H1 (cell line): ENCODE measurements at regions not wholly inside any gene's neighbourhood (a gene's known extent, or its start where the extent isn't known, plus 50 kb on each side); places are given as distances from the start of the nearest gene placed in this dataset.

Experiments used
- CTCF ChIA-PET: fragments of 300-600 bp; sonication (Branson Sonifier 250); formaldehyde crosslinking; loops from one replicate; lab custom pipeline; 2021; ENCODE audit not compliant: partially characterized antibody; lab: Charles Lee
- POLR2A ChIA-PET: fragments of 300-600 bp; sonication (Branson Sonifier 250); formaldehyde crosslinking; loops from one replicate; lab custom pipeline; 2021; ENCODE audit warnings: inconsistent platforms; ENCODE audit not compliant: partially characterized antibody; lab: Charles Lee
- DNase-seq, 2 experiments: peaks; one replicate each; pipeline versions ENCODE4 v3.0.0 to v3.0.0-alpha.2; 2010 to 2022; ENCODE audit warnings: low spot score in 2 of 2, low read depth in 1 of 2, mixed read lengths in 1 of 2
- FAIRE-seq: peaks from 2 replicates; lab custom pipeline; 2011; peaks lifted over from hg19 to GRCh38; lab: Jason Lieb, UNC
- H2AFZ ChIP-seq: 2 replicates; pipeline ENCODE4 v1.8.1; 2012; ENCODE audit warnings: low read length, inconsistent platforms
- H2AK5ac ChIP-seq: 2 replicates; pipeline ENCODE4 v1.6.1; 2013; ENCODE audit warnings: low read depth, low read length
- H2BK120ac ChIP-seq: replicated peaks from 2 replicates; pipeline ENCODE3; 2013; ENCODE audit warnings: low read depth, low read length, inconsistent platforms
- H2BK12ac ChIP-seq: 2 replicates; pipeline ENCODE4 v1.6.1; 2013; ENCODE audit warnings: low read depth, low read length
- H2BK15ac ChIP-seq: 2 replicates; pipeline ENCODE4 v1.6.1; 2013; ENCODE audit warnings: low read length
- H2BK20ac ChIP-seq: 2 replicates; pipeline ENCODE4 v1.6.1; 2013; ENCODE audit warnings: low read length
- H2BK5ac ChIP-seq: 2 replicates; pipeline ENCODE4 v1.6.1; 2013; ENCODE audit warnings: low read depth, low read length
- H3K14ac ChIP-seq: 2 replicates; pipeline ENCODE4 v1.6.1; 2013; ENCODE audit warnings: inconsistent platforms; ENCODE audit not compliant: insufficient read length
- H3K18ac ChIP-seq: 2 replicates; pipeline ENCODE4 v1.6.1; 2013; ENCODE audit warnings: low read length; ENCODE audit errors: extremely low read depth
- H3K23ac ChIP-seq: 2 replicates; pipeline ENCODE4 v1.6.1; 2013; ENCODE audit warnings: inconsistent platforms; ENCODE audit not compliant: insufficient read length
- H3K23me2 ChIP-seq: 2 replicates; pipeline ENCODE4 v1.6.1; 2013; ENCODE audit warnings: low read depth, low read length
- H3K27ac ChIP-seq: 2 replicates; pipeline ENCODE4 v1.6.1; 2011; ENCODE audit warnings: low read depth, low read length, inconsistent platforms
- H3K27me3 ChIP-seq, 4 experiments: replicated peaks in 1 of 4; 1 replicate in 1 of 4; 2 replicates in 3 of 4; pipeline versions ENCODE4 v1.6.1 to v1.8.1; 2011 to 2013; ENCODE audit warnings: low read length in 3 of 4, mild to moderate bottlenecking in 3 of 4, inconsistent platforms in 2 of 4, mixed read lengths in 2 of 4, moderate library complexity in 1 of 4; ENCODE audit not compliant: control insufficient read depth in 3 of 4, insufficient read depth in 3 of 4; ENCODE audit errors: extremely low read depth in 1 of 4
- H3K36me3 ChIP-seq, 4 experiments: 2 replicates each; pipeline versions ENCODE4 v1.6.1 to v1.8.1; 2011 to 2013; ENCODE audit warnings: mild to moderate bottlenecking in 4 of 4, low read length in 3 of 4, moderate library complexity in 2 of 4, control low read depth in 1 of 4, inconsistent platforms in 1 of 4; ENCODE audit not compliant: insufficient read depth in 4 of 4, control insufficient read depth in 2 of 4
- H3K4ac ChIP-seq: replicated peaks from 2 replicates; pipeline ENCODE3; 2013; ENCODE audit warnings: low read length, low read depth, mixed read lengths, inconsistent platforms; ENCODE audit not compliant: insufficient read length
- H3K4me1 ChIP-seq, 4 experiments: replicated peaks in 1 of 4; 1 replicate in 1 of 4; 2 replicates in 3 of 4; pipeline versions ENCODE4 v1.6.1 to v1.8.1; 2011 to 2013; ENCODE audit warnings: low read length in 3 of 4, inconsistent platforms in 2 of 4, mixed read lengths in 1 of 4; ENCODE audit not compliant: insufficient read depth in 4 of 4, control insufficient read depth in 3 of 4
- H3K4me2 ChIP-seq, 2 experiments: 2 replicates each; pipeline versions ENCODE4 v1.6.1 to v1.8.1; 2011 to 2013; ENCODE audit warnings: low read depth in 2 of 2, low read length in 2 of 2, control low read depth in 1 of 2, inconsistent platforms in 1 of 2, mild to moderate bottlenecking in 1 of 2; ENCODE audit not compliant: insufficient read depth in 1 of 2
- H3K4me3 ChIP-seq, 4 experiments: fragments of 200-600, 300-600 bp in 1 of 4; sonication (generic), shearing (Covaris generic), sonication (Bioruptor Twin) in 1 of 4; 2 replicates each; pipeline versions ENCODE4 v1.5.1 to v1.8.1; 2011 to 2016; ENCODE audit warnings: low read length in 4 of 4, low read depth in 3 of 4, control low read depth in 2 of 4, inconsistent platforms in 2 of 4, mild to moderate bottlenecking in 2 of 4, mixed read lengths in 1 of 4, moderate library complexity in 1 of 4; ENCODE audit not compliant: insufficient read depth in 2 of 4; ENCODE audit errors: extremely low read depth in 1 of 4
- H3K56ac ChIP-seq: replicated peaks from 2 replicates; pipeline ENCODE3; 2013; ENCODE audit warnings: low read depth, mild to moderate bottlenecking, mixed read lengths, low read length, inconsistent platforms; ENCODE audit not compliant: insufficient read length
- H3K79me1 ChIP-seq: 2 replicates; pipeline ENCODE4 v1.6.1; 2013; ENCODE audit warnings: low read depth, low read length, control low read depth
- H3K79me2 ChIP-seq, 2 experiments: 2 replicates each; pipeline versions ENCODE4 v1.6.1 to v1.8.1; 2012 to 2013; ENCODE audit warnings: low read length in 2 of 2, mild to moderate bottlenecking in 2 of 2, inconsistent platforms in 1 of 2; ENCODE audit not compliant: insufficient read depth in 2 of 2, control insufficient read depth in 1 of 2
- H3K9ac ChIP-seq, 4 experiments: replicated peaks in 1 of 4; 1 replicate in 1 of 4; 2 replicates in 3 of 4; pipeline versions ENCODE4 v1.6.1 to v1.8.1; 2011 to 2013; ENCODE audit warnings: low read depth in 3 of 4, low read length in 3 of 4, control low read depth in 2 of 4, mild to moderate bottlenecking in 2 of 4, moderate library complexity in 2 of 4, inconsistent platforms in 1 of 4; ENCODE audit errors: extremely low read depth in 1 of 4
- H3K9me3 ChIP-seq, 2 experiments: 2 replicates each; pipeline versions ENCODE4 v1.6.1 to v1.8.1; 2012 to 2013; ENCODE audit warnings: mild to moderate bottlenecking in 2 of 2, moderate library complexity in 2 of 2, control low read depth in 1 of 2, inconsistent platforms in 1 of 2, low read depth in 1 of 2, low read length in 1 of 2, mixed read lengths in 1 of 2; ENCODE audit not compliant: insufficient read depth in 2 of 2
- H4K20me1 ChIP-seq, 2 experiments: replicated peaks in 1 of 2; 2 replicates each; pipeline versions ENCODE3 to v1.8.1; 2011 to 2013; ENCODE audit warnings: inconsistent platforms in 2 of 2, low read length in 2 of 2, mild to moderate bottlenecking in 1 of 2; ENCODE audit not compliant: insufficient read depth in 2 of 2, control insufficient read depth in 1 of 2
- H4K5ac ChIP-seq: 2 replicates; pipeline ENCODE4 v1.6.1; 2013; ENCODE audit warnings: low read length, low read depth, mixed read lengths, inconsistent platforms; ENCODE audit not compliant: insufficient read length
- H4K8ac ChIP-seq: 2 replicates; pipeline ENCODE4 v1.8.0; 2013; ENCODE audit warnings: mild to moderate bottlenecking, moderate library complexity, low read length, inconsistent platforms; ENCODE audit not compliant: insufficient read depth; ENCODE audit errors: extremely low read depth
- H4K91ac ChIP-seq: replicated peaks from 2 replicates; pipeline ENCODE3; 2013; ENCODE audit warnings: low read length, mixed read lengths, inconsistent platforms; ENCODE audit not compliant: insufficient read length
- BCL11A ChIP-seq, 2 experiments: IDR thresholded peaks; one replicate each; pipeline ENCODE4 v1.6.1; 2011; ENCODE audit warnings: low read depth in 2 of 2, low read length in 2 of 2, mild to moderate bottlenecking in 2 of 2
- CREB1 ChIP-seq: IDR thresholded peaks from 2 replicates; pipeline ENCODE4 v1.6.1; 2012; ENCODE audit warnings: inconsistent platforms
- CTBP2 ChIP-seq: IDR thresholded peaks from 2 replicates; pipeline ENCODE4 v1.7.0; 2011; ENCODE audit warnings: borderline replicate concordance, mild to moderate bottlenecking, moderate library complexity, mixed read lengths, low read length; ENCODE audit not compliant: insufficient read depth, insufficient read length
- EZH2 ChIP-seq: fragments of 200-600 bp; sonication (generic); IDR thresholded peaks from 2 replicates; pipeline ENCODE4 v1.7.1; 2012; ENCODE audit warnings: low read depth, mild to moderate bottlenecking, moderate library complexity, low read length, inconsistent platforms; ENCODE audit not compliant: severe bottlenecking
- HDAC6 ChIP-seq: IDR thresholded peaks from one replicate; pipeline ENCODE4 v1.7.1; 2012; ENCODE audit warnings: low read depth, mild to moderate bottlenecking, inconsistent platforms, low read length, moderate library complexity
- MAFK ChIP-seq: IDR thresholded peaks from 2 replicates; pipeline ENCODE4 v1.6.1; 2012; ENCODE audit warnings: low read depth, mild to moderate bottlenecking, improper control_type of control experiment, low read length
- NRF1 ChIP-seq: IDR thresholded peaks from 2 replicates; pipeline ENCODE4 v1.6.1; 2011; ENCODE audit warnings: mild to moderate bottlenecking, low read depth, low read length, improper control_type of control experiment
- PHF8 ChIP-seq: fragments of 200-600 bp; sonication (generic); conservative IDR thresholded peaks from 2 replicates; pipeline ENCODE4 v1.7.1; 2012; ENCODE audit warnings: low read depth, mild to moderate bottlenecking, inconsistent platforms, low read length, moderate library complexity
- RAD21 ChIP-seq, 2 experiments: IDR thresholded peaks in 1 of 2; conservative IDR thresholded peaks in 1 of 2; 2 replicates each; pipeline ENCODE4 v1.6.1; 2011; ENCODE audit warnings: low read depth in 2 of 2, low read length in 2 of 2, improper control_type of control experiment in 1 of 2, inconsistent platforms in 1 of 2, mild to moderate bottlenecking in 1 of 2, moderate library complexity in 1 of 2
- SIRT6 ChIP-seq: IDR thresholded peaks from one replicate; pipeline ENCODE4 v1.7.1; 2012; ENCODE audit warnings: low read length, inconsistent platforms
- SP1 ChIP-seq: IDR thresholded peaks from 2 replicates; pipeline ENCODE4 v1.6.1; 2011; ENCODE audit warnings: low read depth, low read length
- TBP ChIP-seq: IDR thresholded peaks from 2 replicates; pipeline ENCODE4 v1.6.1; 2011; ENCODE audit warnings: low read depth, low read length, improper control_type of control experiment
- TEAD4 ChIP-seq: IDR thresholded peaks from 2 replicates; pipeline ENCODE4 v1.6.1; 2012; ENCODE audit warnings: low read depth, low read length, inconsistent platforms, mixed read lengths
- ZNF274 ChIP-seq: IDR thresholded peaks from 2 replicates; pipeline ENCODE4 v1.7.0; 2012; ENCODE audit warnings: low read length, borderline replicate concordance; ENCODE audit errors: extremely low read depth
- WGBS, 2 experiments: shearing (Covaris generic) in 1 of 2; methylation state at CpG; one replicate each; pipeline versions ENCODE4 v1.1.6 to v1.1.7; 2013 to 2015; ENCODE audit warnings: low lambda C conversion rate in 2 of 2, mixed read lengths in 2 of 2, inconsistent platforms in 1 of 2, low coverage in 1 of 2, missing lambda C conversion rate in 1 of 2; ENCODE audit not compliant: insufficient replicate concordance in 2 of 2, insufficient coverage in 1 of 2, insufficient read length in 1 of 2; ENCODE audit errors: extremely low coverage in 1 of 2, missing lambda C conversion rate in 1 of 2; 5-methylcytosine and 5-hydroxymethylcytosine counted together
- TF ChIP-seq, protein P1 (sequence below): IDR thresholded peaks from 2 replicates; pipeline ENCODE4 v1.6.1; 2011; ENCODE audit warnings: low read depth, mild to moderate bottlenecking, low read length; ENCODE audit not compliant: insufficient read depth

GRCh38 chr4:43423276-43423675 is 530.8 kb downstream of the GRXCR1 start:
- DNase-seq, result no peak
- Histone ChIP-seq H3K56ac (no peak overlapping the region), H3K4me2 (no peak overlapping the region), H3K36me3 (no peaks in the 10 kb centered on the region), H3K23me2 (no peaks in the 10 kb centered on the region), H4K91ac (no peak overlapping the region), H2AFZ (no peak overlapping the region), H4K8ac (no peak overlapping the region), H3K23ac (no peak overlapping the region), H2BK5ac (no peak overlapping the region), H2BK120ac (no peak overlapping the region), H3K18ac (no peak overlapping the region), H2BK20ac (no peak overlapping the region), H3K14ac (no peak overlapping the region), H3K79me1 (no peaks in the 10 kb centered on the region), H3K4ac (no peak overlapping the region), H2BK12ac (no peak overlapping the region), H3K4me3 (no peak overlapping the region), H4K5ac (no peak overlapping the region), H4K20me1 (no peaks in the 10 kb centered on the region), H3K27ac (no peak overlapping the region), H3K27me3 (peaks cover 0 to 2% (median 0%) of the 10 kb centered on the region in 4 experiments; a peak in 1 of 7 replicates), H2AK5ac (no peak overlapping the region), H3K79me2 (no peaks in the 10 kb centered on the region), H3K4me1 (no peaks in the 10 kb centered on the region), H3K9me3 (0 out of 4 replicates have a peak, but pooled peaks cover 0 to 5% of the 10 kb centered on the region in 2 experiments), H2BK15ac (no peak overlapping the region), H3K9ac (no peak overlapping the region)
- POLR2A ChIA-PET, result no interaction called here
- CTCF ChIA-PET, result no interaction called here
- WGBS, 2 experiments, result 93% methylated on average over 1 of the region's 1 CpG; no CpG with 5 or more reads in 1 of the 2 experiments
- no peak for FAIRE-seq
- TF ChIP-seq CTBP2, result no peak
- no peak for TF ChIP-seq RAD21 (IDR thresholded peaks at IDR 0.05 in 1 of 2, conservative IDR thresholded peaks at IDR 0.05 in 1 of 2; ENCODE audit: low read depth in 2 of 2, low read length in 2 of 2)
- no peak for TF ChIP-seq CREB1
- TF ChIP-seq, protein P1, sequence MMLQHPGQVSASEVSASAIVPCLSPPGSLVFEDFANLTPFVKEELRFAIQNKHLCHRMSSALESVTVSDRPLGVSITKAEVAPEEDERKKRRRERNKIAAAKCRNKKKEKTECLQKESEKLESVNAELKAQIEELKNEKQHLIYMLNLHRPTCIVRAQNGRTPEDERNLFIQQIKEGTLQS, result no peak
- TF ChIP-seq TBP, result no peak
- TF ChIP-seq TEAD4, result no peak
- no peak for TF ChIP-seq SP1
- TF ChIP-seq ZNF274, result no peak
- TF ChIP-seq HDAC6, result no peak
- TF ChIP-seq NRF1, result no peak
- TF ChIP-seq EZH2, result no peak
- TF ChIP-seq SIRT6, result no peak
- no peak for TF ChIP-seq MAFK
- TF ChIP-seq PHF8, result no peak
- TF ChIP-seq BCL11A (IDR thresholded peaks at IDR 0.05; ENCODE audit: low read depth in 2 of 2, low read length in 2 of 2), result no peak
